GM12864 (cell line): ENCODE measurements at regions not wholly inside any gene's neighbourhood (a gene's known extent, or its start where the extent isn't known, plus 50 kb on each side); places are given as distances from the start of the nearest gene placed in this dataset.

ENCODE experiments used
- DNase-seq: peaks from one replicate; pipeline ENCODE4 v3.0.0-alpha.2; 2011; ENCODE audit warnings: low read depth
- H3K4me3 ChIP-seq: 2 replicates; pipeline ENCODE4 v1.5.1; 2011; ENCODE audit warnings: mild to moderate bottlenecking, low read depth, low read length, control low read depth
- CTCF ChIP-seq: IDR thresholded peaks from 2 replicates; pipeline ENCODE4 v1.5.1; 2011; ENCODE audit warnings: low read depth, mild to moderate bottlenecking, moderate library complexity, low read length, control low read depth, inconsistent platforms; ENCODE audit errors: missing control alignments

GRCh38 chr18:37671119-37671518 lies 105.5 kb upstream of the CELF4 start:
- no peak overlapping the region for H3K4me3 ChIP-seq
- no peak for DNase-seq
- no peak for TF ChIP-seq CTCF

- no peak overlapping the region for H3K4me3 ChIP-seq
- no peak for DNase-seq
- TF ChIP-seq CTCF, result no peak
Observed at GRCh38 chr18:37669991-37670534, 104.5 kb upstream of the CELF4 start.

- H3K4me3 ChIP-seq, result no peak overlapping the region
- DNase-seq, result no peak
- TF ChIP-seq CTCF, result no peak
Observed at GRCh38 chr18:37668971-37669747, 103.6 kb upstream of the CELF4 start.

- TF ChIP-seq CTCF, result no peak
- DNase-seq, result no peak
- H3K4me3 ChIP-seq, result no peak overlapping the region
Observed at GRCh38 chr18:37667836-37668235, 102.2 kb upstream of the CELF4 start.

- TF ChIP-seq CTCF, result no peak
- no peak for DNase-seq
- H3K4me3 ChIP-seq, result no peak overlapping the region
Observed at GRCh38 chr18:37666991-37667390, 101.4 kb upstream of the CELF4 start.

GRCh38 chr18:37666451-37666850 lies 100.9 kb upstream of the CELF4 start:
- no peak for TF ChIP-seq CTCF
- DNase-seq, result no peak
- H3K4me3 ChIP-seq, result no peak overlapping the region

GRCh38 chr18:37665346-37665745 lies 99.7 kb upstream of the CELF4 start:
- no peak overlapping the region for H3K4me3 ChIP-seq
- no peak for DNase-seq
- TF ChIP-seq CTCF, result no peak
